ENCODE measurements at regions not wholly inside any gene's neighbourhood (a gene's known extent, or its start where the extent isn't known, plus 50 kb on each side); places are given as distances from the start of the nearest gene placed in this dataset.
"Not testable (repeated sequence)": the region's sequence is repeated elsewhere in the genome, so short reads cannot be mapped to it uniquely, and the experiment has no call there.

DNA sequence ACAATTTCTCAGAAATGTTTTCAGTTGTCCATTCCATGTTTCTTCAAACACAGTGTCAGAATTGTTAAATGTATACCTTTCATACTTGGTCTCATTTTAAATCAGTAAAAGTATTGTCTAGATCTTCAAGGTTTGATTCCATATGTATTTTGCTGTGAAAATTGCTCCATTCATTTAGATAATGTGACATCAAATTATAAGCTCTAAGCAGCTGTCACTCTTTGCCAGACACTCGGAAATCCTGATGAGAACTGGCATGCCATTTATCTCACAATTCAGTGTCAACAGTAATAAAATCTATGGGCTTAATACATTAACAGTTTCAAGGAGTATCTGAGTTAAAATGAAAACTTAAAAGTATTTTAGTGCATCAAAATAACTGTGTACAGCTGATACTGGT is 1025.3 kb upstream of the EPHA6 start:
- no peak for ATAC-seq
- no peak for DNase-seq (ENCODE audit: low spot score)

DNA sequence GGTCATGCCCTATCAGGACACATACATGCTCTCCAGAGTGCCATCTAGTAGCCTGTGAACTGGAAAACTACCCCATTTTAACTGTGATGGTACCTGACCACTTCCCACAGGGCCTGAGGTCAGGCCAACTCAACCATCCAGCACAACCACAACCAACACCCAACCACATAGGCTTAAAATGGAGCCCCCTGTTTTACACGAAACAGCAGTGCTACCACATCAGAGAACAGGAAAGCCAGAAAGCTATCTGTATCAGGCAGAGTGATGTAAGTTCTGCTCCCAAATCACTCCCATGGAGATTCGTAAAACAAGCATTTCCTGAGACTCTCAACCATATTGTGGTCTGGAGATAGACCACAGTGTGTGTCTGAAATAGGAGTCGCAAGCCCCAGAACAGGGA is 1017.3 kb upstream of the EPHA6 start:
- ATAC-seq (no peak), DNase-seq (ENCODE audit: low spot score) (no peak)

DNA sequence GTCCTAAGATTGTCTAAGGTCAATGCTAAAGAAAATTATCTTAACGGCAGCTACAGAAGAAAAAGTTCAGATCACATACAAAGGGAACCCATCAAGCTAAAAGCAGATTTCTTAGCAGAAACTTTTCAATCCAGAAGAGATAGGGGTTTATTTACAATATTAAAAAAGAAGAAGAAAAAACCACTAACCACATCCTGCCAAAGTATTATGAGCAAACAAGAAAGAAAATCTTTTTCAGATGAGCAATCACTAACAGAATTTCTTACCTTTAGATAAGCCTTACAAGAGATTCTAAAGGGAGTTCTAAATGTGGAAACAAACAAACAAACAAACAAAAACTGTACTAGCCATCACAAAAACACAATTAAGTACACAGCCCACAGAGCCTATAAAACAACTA is 1015.8 kb upstream of the EPHA6 start:
- no peak for DNase-seq (ENCODE audit: low spot score)
- ATAC-seq = no peak

DNA sequence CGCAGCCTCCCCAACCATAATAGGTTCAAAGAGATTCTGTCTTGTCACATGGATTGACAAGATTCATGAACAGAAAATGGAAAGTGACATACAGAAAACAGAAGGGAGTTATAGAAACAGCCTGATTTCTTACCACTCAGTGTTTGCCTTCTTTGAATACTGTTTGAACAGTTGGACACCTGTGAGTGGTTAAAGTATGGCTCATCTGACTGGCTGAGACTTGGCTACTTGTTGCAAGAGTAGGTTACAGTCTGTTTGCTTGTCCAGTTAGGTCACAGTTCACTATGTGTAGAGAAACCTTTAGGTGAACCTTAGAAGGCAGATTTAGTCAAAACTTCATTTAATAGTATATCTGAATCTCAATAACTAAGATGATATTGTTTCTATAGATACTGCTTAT is 1003.9 kb upstream of the EPHA6 start:
- DNase-seq (ENCODE audit: low spot score) = no peak
- no peak for ATAC-seq

DNA sequence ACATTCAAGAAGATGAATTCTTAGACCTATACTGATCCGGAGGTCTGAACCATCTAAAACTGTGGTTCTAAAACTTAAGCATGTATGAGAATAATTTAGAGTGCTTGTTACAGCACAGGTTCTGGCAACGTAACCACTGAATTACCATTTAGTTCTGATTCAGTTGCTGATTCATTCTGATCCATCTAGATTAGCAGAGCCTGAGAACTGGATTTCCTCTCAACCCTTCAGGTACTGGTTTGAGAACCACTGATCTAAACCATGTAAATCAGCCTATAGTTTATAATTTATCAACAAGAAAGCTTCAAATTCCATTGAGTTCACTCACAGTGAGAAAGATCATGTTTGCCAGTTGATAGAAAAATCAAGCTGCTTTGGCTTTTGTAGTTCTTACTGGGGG is 1001.1 kb upstream of the EPHA6 start:
- DNase-seq (ENCODE audit: low spot score) (no peak), ATAC-seq (no peak)

DNA sequence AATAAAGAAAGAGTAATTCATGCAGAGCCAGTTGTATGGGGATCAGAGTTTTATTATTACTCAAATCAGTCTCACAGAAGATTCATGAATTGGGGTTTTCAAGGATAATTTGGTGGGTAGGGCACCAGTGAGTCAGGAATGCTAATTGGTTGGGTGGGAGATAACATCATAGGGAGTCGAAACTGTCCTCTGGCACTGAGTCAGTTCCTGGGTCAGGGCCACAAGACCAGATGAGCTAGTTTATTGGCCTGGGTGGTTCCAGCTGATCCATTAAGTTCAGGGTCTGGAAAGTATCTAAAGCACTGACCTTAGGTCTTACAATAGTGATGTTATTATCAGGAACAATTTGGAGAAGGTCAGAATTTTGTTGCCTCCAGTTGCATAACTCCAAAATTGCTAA is 998.6 kb upstream of the EPHA6 start:
- ATAC-seq (no peak), DNase-seq (ENCODE audit: low spot score) (no peak)

DNA sequence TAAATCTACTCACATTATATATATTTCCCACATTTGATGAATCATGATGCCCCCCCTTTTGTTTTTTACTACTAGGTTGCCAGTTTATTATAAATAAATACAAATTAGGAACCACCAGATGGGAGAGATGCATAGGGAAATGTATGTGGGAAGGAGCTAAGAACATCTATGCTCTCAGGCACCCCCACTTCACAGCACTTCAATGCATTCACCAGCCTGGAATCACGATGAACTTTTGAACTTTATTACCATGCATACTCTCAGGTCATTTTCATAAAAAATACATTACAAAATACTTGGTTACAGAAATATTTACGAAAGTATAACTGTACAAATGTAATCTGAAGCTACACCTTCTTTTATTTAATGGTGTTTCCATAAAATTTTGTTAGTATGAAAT is 988.0 kb upstream of the EPHA6 start:
- DNase-seq (ENCODE audit: low spot score) (no peak), ATAC-seq (no peak)

DNA sequence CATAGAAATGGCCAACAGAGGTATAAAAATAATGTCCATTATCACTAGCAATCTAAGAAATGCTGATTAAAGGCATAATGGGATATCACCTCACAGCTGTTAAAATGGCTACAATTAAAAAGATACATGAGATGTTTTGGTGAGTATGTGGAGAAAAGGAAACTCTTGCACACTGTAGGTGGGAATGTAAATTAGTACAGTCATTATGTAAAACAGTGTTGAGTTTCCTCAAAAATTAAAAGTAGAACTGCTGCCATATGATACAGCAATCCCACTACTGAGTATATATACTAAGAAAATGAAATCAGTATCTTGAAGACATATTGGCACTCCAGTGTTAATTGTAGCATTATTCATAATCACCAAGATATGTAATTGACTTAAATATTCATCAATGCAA is 982.2 kb upstream of the EPHA6 start:
- DNase-seq (ENCODE audit: low spot score) = no peak
- no peak for ATAC-seq

DNA sequence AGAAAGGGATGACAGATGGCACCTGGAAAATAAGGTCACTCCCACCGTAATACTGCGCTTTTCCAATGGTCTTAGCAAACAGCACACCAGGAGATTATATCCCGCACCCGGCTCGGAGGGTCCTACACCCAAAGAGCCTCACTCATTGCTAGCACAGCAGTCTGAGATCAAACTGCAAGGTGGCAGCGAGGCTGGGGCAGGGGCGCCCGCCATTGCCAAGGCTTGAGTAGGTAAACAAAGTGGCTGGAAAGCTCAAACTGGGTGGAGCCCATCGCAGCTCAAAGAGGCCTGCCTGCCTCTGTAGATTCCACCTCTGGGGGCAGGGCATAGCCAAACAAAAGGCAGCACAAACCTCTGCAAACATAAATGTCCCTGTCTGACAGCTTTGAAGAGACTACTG is 953.8 kb upstream of the EPHA6 start:
- DNase-seq (ENCODE audit: low spot score); ATAC-seq: not testable (repeated sequence)

DNA sequence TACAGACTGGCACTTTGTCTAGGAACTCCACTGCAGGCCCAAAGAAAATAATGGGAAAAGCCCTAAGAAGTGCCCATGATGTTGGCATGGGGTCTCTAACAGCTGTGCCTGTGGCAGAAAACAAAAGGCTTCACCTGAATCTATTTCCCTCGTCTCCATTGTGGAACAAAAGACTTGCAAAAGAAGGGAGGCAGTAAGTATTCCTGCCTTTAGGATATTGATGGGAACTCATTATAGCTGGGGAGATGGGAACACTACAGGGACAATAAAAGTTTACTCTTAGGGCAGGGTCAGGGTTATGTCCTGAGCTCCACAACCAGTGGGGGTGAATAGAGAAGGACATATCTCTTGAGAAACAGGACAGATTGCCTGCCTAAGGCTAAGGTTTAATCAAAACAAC is 930.6 kb upstream of the EPHA6 start:
- DNase-seq (ENCODE audit: low spot score) (no peak), ATAC-seq (no peak)

DNA sequence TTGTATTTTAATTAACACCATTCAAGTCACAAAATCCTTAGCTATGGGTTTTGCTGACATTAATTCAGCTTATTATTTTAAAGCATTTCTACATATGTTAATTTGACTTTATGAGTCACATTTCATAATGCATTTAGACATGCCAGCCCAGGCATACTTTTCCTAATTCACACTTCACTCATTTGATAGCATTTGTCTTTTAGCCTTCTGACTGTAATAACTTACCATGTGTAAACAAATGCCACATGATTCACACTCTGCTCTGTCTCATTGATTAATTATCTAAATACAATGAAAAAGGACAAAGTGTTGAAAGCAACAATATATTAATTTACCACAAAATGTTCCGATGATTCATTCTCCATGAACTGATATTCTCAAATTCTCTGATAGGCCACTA is 927.8 kb upstream of the EPHA6 start:
- DNase-seq (ENCODE audit: low spot score) (no peak), ATAC-seq (no peak)

DNA sequence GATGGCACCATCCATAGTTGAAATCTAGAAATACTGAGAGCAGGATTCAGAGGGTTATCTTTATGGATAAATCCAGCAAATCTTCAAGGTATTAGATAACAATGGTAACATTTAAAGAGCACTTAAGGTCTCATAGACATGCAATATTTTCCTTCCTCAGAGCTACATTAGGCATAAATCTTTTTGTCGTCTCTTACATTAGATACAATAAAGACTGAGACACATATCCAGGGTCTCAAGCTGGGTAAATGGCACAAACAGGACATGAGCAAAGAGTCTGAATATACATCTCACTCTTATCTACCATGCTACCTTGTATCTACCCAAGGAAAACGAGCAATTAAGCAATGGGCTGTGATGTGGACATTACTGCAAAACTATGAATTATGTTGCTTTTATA is 927.3 kb upstream of the EPHA6 start:
- no peak for ATAC-seq

DNA sequence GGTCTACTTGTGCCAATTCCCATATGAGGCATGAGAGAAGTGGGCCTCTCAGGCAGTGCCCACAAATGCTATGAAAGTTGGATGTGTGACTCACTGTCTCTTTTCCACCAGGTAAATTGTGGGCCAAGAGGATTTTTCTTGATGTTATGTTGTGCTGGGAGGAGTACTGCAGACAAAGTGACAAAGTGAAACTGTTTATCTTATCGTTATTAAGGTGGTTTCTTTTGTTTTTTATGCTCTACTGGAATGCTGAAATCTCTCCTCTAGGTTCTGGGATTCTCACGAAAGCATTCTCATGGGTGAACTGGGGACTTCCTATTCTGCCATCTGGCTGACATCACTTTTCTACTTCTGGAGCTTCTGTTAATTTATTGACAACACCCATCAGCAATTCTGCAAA is 919.6 kb upstream of the EPHA6 start:
- DNase-seq (ENCODE audit: low spot score) (no peak), ATAC-seq (no peak)

More for the DNA sequence above, 927.3 kb upstream of the EPHA6 start:
- no peak for DNase-seq (ENCODE audit: low spot score)

DNA sequence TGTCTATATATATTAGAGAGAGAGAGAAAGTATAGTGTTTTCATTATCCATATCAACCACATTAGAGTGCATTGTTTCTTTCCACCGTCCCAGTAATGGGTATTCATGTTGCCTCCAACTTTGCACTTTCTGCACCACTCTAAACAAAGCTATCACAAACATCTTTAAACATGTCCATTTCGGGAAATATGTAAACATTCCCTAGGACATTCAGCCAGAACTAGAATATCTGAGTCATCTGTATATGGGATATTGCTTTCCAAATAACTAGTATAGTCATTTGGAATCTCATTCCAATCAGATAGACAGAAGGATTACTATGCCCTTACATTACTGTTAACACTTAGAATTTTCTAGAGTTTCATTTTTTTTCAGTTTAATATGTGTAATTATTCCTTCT is 914.9 kb upstream of the EPHA6 start:
- DNase-seq (ENCODE audit: low spot score) (no peak), ATAC-seq (no peak)

DNA sequence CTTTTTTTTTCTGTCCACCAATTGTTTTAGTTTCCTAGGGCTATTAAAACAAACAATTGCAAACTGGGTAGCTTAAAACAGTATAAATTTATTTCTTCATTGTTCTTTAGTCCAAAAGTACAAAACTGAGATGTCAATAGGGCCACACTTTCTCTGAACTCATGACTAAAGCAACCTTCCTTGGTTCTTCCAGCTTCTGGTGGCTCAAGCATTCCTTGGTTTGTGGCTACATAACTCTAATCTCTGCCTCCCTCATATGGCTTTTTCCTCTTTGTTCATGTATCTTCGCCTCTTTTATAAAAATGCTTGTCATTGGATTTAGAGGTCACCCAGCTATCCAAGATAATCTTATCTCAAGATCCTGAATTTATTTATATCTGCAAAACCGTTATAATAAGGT is 914.5 kb upstream of the EPHA6 start:
- ATAC-seq (no peak), DNase-seq (ENCODE audit: low spot score) (no peak)

DNA sequence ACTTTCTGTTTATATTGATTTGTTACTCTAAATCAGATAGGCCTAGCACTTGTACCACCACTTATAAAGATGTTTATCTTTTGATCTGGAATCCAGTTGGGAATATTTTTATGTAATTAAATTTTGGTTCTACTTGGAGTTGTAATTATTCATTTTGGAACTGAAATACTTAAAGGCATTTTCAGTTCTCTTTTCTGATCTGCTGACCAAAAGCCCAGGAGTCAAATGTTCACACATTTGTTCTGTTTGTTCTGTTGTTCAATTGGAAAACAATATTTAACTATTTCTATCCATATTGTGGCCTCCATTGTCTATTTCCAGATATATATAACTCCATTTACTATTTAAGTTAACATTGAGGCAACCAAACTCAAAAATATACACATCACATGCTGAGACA is 912.4 kb upstream of the EPHA6 start:
- ATAC-seq = no peak
- DNase-seq (ENCODE audit: low spot score) = no peak

DNA sequence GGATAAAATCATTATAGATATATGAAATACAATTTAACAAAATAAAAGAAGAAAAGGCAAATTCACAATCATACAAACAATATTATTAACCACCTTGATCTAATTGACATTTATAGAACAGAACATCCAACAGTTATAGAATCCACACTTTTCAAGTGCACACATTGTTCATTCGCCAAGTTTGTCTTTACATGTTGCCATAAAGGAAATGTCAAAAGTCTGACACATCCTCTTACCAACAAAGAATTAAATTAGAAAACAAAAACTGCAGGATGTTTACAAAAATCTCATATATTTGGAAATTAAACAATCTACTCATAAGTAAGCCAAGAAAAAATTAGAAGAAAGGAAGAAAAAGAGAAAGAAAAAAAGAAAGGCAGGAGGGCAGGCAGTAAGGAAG is 909.2 kb upstream of the EPHA6 start:
- no peak for ATAC-seq
- no peak for DNase-seq (ENCODE audit: low spot score)

DNA sequence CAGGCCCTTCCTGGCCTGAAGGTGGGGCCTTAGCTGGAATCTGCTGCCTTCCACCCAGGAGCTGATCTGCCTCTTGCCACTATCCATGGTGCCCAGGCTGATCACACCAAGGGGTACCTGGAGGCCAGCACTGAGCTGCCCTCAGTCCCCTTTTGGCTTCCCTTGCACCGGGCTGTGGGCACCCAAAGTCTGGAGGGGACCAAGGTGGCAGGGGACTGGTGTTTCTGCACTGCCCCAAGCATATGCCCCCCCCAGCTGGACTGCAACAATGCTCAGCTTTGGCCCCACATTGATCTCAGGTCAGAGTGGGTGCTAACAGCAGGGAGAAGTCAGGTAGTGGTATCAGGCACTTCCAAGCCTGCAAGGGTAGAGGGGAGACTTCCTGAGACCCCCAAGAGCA is 902.6 kb upstream of the EPHA6 start:
- DNase-seq (ENCODE audit: low spot score) = no peak
- ATAC-seq = no peak

DNA sequence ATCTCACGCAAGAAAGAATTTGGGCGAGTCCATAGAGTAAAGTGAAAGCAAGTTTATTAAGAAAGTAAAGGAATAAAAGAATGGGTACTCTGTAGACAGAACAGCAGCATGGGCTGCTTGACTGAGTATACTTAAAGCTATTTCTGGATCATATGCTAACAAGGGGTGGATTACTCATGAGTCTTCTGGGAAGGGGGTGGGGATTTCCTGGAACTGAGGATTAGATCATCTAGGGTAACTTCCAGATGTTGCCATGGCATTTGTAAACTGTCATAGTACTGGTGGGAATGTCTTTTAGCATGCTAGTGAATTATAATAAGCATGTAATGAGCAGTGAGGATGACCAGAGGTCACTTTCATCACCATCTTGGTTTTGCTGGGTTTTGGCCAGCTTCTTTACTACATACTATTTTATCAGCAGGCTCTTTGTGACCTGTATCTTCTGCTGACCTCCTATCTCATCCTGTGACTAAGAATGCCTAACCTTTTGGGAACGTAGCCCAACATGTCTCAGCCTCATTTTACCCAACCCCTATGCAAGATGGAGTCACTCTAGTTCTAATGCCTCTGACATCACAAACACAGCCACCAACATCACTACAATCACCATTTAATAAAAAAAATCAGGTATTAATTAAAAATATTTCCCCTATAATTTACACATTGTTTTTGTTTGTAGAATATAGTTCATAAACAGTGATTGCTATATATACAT is 890.7 kb upstream of the EPHA6 start:
- DNase-seq (ENCODE audit: low spot score) = no peak

DNA sequence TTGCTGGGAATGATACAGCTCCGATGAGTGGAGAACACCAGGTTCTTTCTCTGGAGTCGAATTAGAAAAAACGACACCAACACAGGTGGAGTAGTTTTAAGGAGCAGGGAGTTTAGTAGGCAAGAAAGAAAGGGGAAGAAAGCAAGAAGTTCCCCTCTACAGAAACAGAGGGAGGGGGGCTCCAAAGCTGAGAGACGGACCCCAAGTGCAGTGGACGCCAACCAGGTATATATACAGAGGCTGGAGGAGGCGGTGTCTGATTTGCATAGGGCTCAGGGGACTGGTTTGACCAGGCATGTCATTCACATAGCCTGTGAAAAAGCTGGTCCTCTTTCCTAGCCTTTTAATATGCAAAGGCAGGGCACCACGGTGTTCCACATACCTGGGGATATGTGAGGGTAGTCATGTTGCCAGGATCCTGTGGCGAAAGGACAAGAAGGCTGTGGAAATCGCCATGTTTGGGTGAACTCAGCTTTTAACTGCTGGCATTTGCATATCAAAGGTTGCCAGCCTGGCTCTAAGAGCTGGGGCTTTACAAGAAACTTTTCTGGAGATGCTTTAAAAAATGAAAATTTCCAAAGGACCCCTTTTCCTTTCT is 887.4 kb upstream of the EPHA6 start:
- ATAC-seq (no peak), DNase-seq (ENCODE audit: low spot score) (no peak)

More for the DNA sequence above, 890.7 kb upstream of the EPHA6 start:
- no peak for ATAC-seq

DNA sequence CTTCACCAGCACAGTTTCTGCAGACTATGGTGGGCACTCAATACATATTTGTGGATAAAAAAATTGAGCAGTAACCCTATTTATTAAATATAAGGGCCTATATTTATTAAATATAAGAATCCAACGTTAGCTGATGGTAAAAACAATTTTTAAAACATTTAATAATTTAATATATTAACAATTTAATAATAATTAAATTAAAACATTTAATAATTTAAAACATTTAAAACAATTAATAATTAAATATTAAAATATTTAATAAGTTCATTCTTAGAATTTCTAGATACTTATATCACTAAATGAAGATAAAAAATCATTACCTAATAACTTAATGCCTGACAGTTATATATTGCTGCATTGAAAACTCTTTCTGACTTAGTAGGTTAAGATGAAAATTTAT is 880.2 kb upstream of the EPHA6 start:
- DNase-seq (ENCODE audit: low spot score) (no peak), ATAC-seq (no peak)

DNA sequence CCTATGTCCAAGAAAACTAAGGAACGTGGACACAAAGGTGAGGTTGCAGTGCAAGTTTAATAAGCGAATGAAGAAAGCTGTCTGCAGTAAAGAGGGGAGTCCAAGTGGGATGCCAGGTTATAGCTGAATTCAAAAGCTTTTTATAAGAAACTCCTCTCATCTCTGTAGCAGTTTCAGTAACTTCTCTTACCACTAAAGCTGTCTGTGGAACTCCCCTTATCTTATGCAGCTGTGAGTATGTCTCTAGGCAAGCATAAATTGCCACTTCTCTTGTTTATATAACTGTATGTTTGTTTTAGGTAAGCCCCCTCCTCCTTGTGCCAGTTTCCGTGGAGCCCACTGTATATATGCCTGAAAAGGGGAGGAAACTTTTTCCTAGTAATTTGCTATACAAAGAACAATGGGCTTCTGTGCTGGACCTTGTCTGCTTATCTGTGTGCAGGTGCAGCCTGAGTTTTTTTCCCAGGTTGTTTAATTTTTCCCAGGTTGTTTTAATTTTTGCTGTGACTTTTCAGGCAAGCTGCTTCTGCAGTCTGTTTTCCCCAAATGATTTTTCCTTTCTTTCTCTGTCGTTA is 875.1 kb upstream of the EPHA6 start:
- ATAC-seq = no peak
- no peak for DNase-seq (ENCODE audit: low spot score)

All from left lobe of liver (tissue), 2 donors.